ENCODE measurements at regions not wholly inside any gene's neighbourhood (a gene's known extent, or its start where the extent isn't known, plus 50 kb on each side); places are given as distances from the start of the nearest gene placed in this dataset.

DNA sequence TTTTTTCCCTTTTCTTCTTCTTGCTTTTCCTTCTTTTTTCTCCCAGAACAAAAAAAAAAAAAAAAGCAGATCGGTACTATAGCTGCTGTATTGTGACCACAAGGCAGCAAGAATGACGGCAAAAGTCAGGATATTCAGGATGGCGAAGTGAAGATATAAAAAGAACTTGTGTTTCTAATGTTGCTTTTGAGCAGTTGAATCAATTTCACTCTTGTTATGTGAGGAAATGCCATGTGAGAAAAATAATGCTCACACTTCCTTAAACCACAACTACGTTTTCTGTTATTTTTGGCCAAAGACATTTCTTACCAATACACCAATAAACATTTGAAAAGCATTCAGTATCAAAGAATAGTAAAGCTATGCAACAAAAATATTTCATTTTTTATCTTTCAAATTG lies 510.5 kb downstream of the HACE1 start:
- no TSS peak for BruUV-seq (replicated peaks)
- H3K36me3 ChIP-seq (ENCODE audit: low read depth, low read length) = no peaks in the 10 kb centered on the region
- TF ChIP-seq EZH2 (IDR thresholded peaks at IDR 0.05; ENCODE audit: low read length, unreplicated experiment) (no peak), EZH2phosphoT487 (IDR thresholded peaks at IDR 0.05; ENCODE audit: borderline replicate concordance, low read length) (no peak)
- TF ChIP-seq, protein P1, sequence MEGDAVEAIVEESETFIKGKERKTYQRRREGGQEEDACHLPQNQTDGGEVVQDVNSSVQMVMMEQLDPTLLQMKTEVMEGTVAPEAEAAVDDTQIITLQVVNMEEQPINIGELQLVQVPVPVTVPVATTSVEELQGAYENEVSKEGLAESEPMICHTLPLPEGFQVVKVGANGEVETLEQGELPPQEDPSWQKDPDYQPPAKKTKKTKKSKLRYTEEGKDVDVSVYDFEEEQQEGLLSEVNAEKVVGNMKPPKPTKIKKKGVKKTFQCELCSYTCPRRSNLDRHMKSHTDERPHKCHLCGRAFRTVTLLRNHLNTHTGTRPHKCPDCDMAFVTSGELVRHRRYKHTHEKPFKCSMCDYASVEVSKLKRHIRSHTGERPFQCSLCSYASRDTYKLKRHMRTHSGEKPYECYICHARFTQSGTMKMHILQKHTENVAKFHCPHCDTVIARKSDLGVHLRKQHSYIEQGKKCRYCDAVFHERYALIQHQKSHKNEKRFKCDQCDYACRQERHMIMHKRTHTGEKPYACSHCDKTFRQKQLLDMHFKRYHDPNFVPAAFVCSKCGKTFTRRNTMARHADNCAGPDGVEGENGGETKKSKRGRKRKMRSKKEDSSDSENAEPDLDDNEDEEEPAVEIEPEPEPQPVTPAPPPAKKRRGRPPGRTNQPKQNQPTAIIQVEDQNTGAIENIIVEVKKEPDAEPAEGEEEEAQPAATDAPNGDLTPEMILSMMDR (conservative IDR thresholded peaks at IDR 0.05; ENCODE audit: low read depth, low read length) = no peak
- H3K27ac ChIP-seq (ENCODE audit: low read length) = no peak overlapping the region
- H3K9me2 ChIP-seq (replicated peaks; ENCODE audit: low read length) = no peaks in the 10 kb centered on the region
- no peak overlapping the region for H3K4me3 ChIP-seq (ENCODE audit: low read length)
- H3K9me3 ChIP-seq (ENCODE audit: low read length) = no peaks in the 10 kb centered on the region
- DNase-seq (no peak), ATAC-seq (no peak)
- CTCF ChIA-PET = no interaction called here
- no peaks in the 10 kb centered on the region for H4K20me1 ChIP-seq (ENCODE audit: low read length)
- H3K4me2 ChIP-seq (ENCODE audit: low read length) = no peak overlapping the region
- H3K27me3 ChIP-seq (ENCODE audit: low read length) = no peaks in the 10 kb centered on the region
- intact Hi-C loops (cut with micrococcal nuclease) = no loop called here
- H3K9ac ChIP-seq (ENCODE audit: low read length) = no peak overlapping the region
- no peak overlapping the region for H2AFZ ChIP-seq (ENCODE audit: low read length)
- no peaks in the 10 kb centered on the region for H3K79me2 ChIP-seq (ENCODE audit: low read length)
- POLR2A ChIA-PET (ENCODE audit: unreplicated experiment) = no interaction called here
- H3K4me1 ChIP-seq (ENCODE audit: insufficient read depth, low read length) = no peaks in the 10 kb centered on the region
- no peaks in the 10 kb centered on the region for H3F3A ChIP-seq (ENCODE audit: low read length, unreplicated experiment)

DNA sequence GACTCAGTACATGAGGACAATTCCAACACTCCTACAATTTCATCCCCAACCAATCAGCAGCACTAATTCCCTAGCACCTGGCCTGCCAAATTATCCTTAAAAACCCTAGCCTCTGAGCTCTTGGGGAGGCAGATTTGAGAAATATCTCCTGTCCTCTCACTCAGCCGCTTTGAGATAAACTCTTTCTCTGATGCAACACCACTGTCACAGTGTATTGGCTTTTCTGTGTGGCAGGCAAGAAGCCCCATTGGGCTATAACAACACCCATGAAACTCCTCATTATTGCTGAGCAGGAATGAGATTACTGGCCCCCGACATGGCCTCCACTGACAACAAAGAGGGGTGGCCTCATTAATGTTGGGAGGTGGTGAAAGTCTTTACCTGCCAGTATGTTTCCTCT lies 515.5 kb downstream of the HACE1 start:
- Histone ChIP-seq H3K9me3 (ENCODE audit: low read length) (no peaks in the 10 kb centered on the region), H3K9me2 (replicated peaks; ENCODE audit: low read length) (no peaks in the 10 kb centered on the region), H3K9ac (ENCODE audit: low read length) (no peak overlapping the region), H4K20me1 (ENCODE audit: low read length) (no peaks in the 10 kb centered on the region), H3K79me2 (ENCODE audit: low read length) (no peaks in the 10 kb centered on the region), H3K4me1 (ENCODE audit: insufficient read depth, low read length) (no peaks in the 10 kb centered on the region), H3F3A (ENCODE audit: low read length, unreplicated experiment) (no peaks in the 10 kb centered on the region), H3K4me3 (ENCODE audit: low read length) (no peak overlapping the region), H3K36me3 (ENCODE audit: low read depth, low read length) (no peaks in the 10 kb centered on the region), H2AFZ (ENCODE audit: low read length) (no peak overlapping the region), H3K27me3 (ENCODE audit: low read length) (no peaks in the 10 kb centered on the region), H3K27ac (ENCODE audit: low read length) (no peak overlapping the region), H3K4me2 (ENCODE audit: low read length) (no peak overlapping the region)
- POLR2A ChIA-PET (ENCODE audit: unreplicated experiment) = no interaction called here
- DNase-seq (no peak), ATAC-seq (no peak)
- CTCF ChIA-PET = no interaction called here
- no TSS peak for BruUV-seq (replicated peaks)
- no peak for TF ChIP-seq EZH2phosphoT487 (IDR thresholded peaks at IDR 0.05; ENCODE audit: borderline replicate concordance, low read length)
- TF ChIP-seq, protein P1 (conservative IDR thresholded peaks at IDR 0.05; ENCODE audit: low read depth, low read length) = no peak
- no peak for TF ChIP-seq EZH2 (IDR thresholded peaks at IDR 0.05; ENCODE audit: low read length, unreplicated experiment)
- intact Hi-C loops (cut with micrococcal nuclease) = no loop called here

DNA sequence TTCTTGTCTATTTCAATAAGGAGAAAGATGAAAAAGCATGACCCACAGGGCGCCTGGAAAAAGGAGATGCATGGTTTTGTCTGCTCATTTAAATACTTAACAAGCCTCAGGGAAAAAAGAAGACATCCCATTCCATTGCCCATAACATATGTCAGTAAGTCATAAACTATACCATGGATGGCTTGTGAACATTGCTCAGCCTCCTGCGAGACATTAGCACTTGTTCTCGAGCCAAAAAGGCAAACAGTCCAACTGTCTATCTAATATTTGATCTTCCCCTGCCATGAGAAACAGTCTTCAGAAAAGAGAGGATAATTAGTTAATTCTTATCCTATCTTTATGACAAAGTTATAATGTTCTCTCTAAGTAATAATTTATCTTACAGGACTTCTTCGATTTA lies 527.4 kb downstream of the HACE1 start:
- TF ChIP-seq EZH2 (IDR thresholded peaks at IDR 0.05; ENCODE audit: low read length, unreplicated experiment) (no peak), EZH2phosphoT487 (IDR thresholded peaks at IDR 0.05; ENCODE audit: borderline replicate concordance, low read length) (no peak)
- TF ChIP-seq, protein P1 (conservative IDR thresholded peaks at IDR 0.05; ENCODE audit: low read depth, low read length) = no peak
- DNase-seq (no peak), ATAC-seq (no peak)
- Histone ChIP-seq H3F3A (ENCODE audit: low read length, unreplicated experiment) (no peaks in the 10 kb centered on the region), H3K4me3 (ENCODE audit: low read length) (no peak overlapping the region), H3K27ac (ENCODE audit: low read length) (no peak overlapping the region), H3K36me3 (ENCODE audit: low read depth, low read length) (no peaks in the 10 kb centered on the region), H3K4me2 (ENCODE audit: low read length) (no peak overlapping the region), H3K9me2 (replicated peaks; ENCODE audit: low read length) (no peaks in the 10 kb centered on the region), H3K27me3 (ENCODE audit: low read length) (no peaks in the 10 kb centered on the region), H2AFZ (ENCODE audit: low read length) (no peak overlapping the region), H3K4me1 (ENCODE audit: insufficient read depth, low read length) (no peaks in the 10 kb centered on the region), H3K9me3 (ENCODE audit: low read length) (no peaks in the 10 kb centered on the region), H3K79me2 (ENCODE audit: low read length) (no peaks in the 10 kb centered on the region), H4K20me1 (ENCODE audit: low read length) (no peaks in the 10 kb centered on the region), H3K9ac (ENCODE audit: low read length) (no peak overlapping the region)
- ChIA-PET CTCF (no interaction called here), POLR2A (ENCODE audit: unreplicated experiment) (no interaction called here)
- BruUV-seq (replicated peaks) = no TSS peak
- intact Hi-C loops (cut with micrococcal nuclease) = no loop called here

Measured in PC-3 (cell line).